GM18873 (cell line): ENCODE measurements at regions not wholly inside any gene's neighbourhood (a gene's known extent, or its start where the extent isn't known, plus 50 kb on each side); places are given as distances from the start of the nearest gene placed in this dataset.
A peak's percentile ranks its signal among the peaks of the same experiment; 100 is the strongest.
"Not testable (repeated sequence)": the region's sequence is repeated elsewhere in the genome, so short reads cannot be mapped to it uniquely, and the experiment has no call there.

ENCODE experiments used
- ATAC-seq: cut with Tn5 transposase; IDR thresholded peaks from one replicate; pipeline ENCODE4 v1.9.1; 2021; ENCODE audit warnings: mild to moderate bottlenecking, moderate library complexity, moderate number of reproducible peaks; ENCODE audit not compliant: unreplicated experiment, low FRiP score

GRCh38 chr7:35968140-35968940, 167.5 kb downstream of the SEPTIN7 start:
- ATAC-seq: no peak

GRCh38 chr7:35969066-35969465, 168.2 kb downstream of the SEPTIN7 start:
- ATAC-seq: no peak

DNA sequence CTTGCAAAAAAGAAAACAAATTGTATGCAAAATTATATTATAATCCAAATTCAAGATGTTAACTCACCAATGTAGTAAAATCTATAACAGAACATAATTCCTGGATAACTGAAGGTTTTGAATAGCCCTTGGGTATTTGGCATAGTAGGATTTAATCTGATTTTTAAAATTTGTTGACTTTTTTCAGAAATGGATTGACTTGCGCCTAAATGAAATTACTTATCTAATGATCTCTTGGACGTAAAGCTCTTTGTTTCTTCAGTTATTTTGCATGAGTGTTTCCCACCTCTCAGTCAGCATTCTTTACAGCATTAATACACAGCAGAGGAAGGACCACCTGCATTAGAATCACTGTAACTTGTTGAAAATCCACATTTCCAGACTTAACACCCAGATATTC, 169.6 kb downstream of the SEPTIN7 start:
- ATAC-seq: no peak

GRCh38 chr7:35971133-35971891, 170.5 kb downstream of the SEPTIN7 start:
- ATAC-seq: no peak

GRCh38 chr7:35975851-35976454, 175.1 kb downstream of the SEPTIN7 start:
- peak; percentile 75 for ATAC-seq

GRCh38 chr7:35978816-35979640, 174.0 kb upstream of the EEPD1 start:
- not testable (repeated sequence) for ATAC-seq

DNA sequence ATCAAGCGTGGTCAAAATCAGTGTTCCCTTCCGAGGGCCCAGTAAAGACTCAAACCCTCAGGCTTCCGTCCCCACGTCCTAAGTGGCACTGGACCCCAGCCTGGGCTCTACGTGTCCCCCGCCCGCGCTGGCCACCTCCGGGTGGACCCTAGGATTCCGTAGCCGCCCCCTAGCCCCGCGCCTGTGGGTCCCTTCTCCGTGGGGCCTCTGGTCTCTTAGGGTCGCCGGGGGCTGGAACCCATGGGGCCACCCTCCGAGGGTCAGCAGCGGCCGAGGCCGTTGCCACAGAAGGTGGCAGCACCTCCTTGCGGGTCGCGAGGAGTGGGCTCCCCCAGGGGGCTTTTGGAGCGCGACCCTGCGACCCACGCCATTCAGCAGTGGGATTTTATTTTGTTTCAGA, 170.5 kb upstream of the EEPD1 start:
- ATAC-seq: no peak

DNA sequence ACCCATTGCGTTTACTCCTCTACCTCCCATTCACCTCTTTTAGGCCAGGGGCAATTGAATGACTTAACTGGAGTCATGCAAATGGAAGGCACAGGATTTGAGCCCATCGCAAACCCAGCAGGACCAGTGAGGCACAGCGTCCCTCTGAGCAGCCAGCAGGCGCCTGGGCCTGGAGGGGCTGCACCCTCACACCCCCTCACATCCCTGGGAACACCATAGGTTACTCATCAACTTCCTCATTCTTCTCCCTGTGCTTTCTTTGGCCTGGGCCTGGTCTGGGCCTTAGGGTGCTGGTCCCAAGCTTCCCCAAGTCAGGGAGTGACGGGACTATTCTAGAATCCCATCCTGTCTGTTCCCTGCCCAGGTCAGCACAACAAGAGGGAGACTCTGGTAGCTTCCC, 169.4 kb upstream of the EEPD1 start:
- ATAC-seq: no peak

GRCh38 chr7:35985126-35985754, 167.8 kb upstream of the EEPD1 start:
- no peak for ATAC-seq

GRCh38 chr7:35987016-35987415, 166.0 kb upstream of the EEPD1 start:
- ATAC-seq: no peak

DNA sequence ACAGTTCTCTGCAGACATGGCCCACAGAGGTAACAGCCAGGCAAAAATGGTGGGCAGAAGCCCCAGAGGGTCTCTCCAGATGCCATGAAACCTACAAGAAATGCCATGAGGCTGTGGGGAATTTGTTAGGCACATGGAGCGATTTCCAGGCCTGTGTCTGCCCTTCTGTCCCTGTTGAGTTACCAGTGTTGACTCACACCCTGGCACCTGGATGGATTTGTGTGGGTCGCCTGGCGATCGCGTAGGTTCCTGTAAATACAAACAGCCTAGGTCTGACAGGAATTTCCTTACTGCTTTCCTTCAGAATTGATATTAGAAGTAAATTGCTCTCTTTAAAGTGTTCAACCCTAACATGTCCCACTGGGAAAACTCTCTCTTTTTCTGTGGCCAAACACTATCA, 164.9 kb upstream of the EEPD1 start:
- no peak for ATAC-seq

DNA sequence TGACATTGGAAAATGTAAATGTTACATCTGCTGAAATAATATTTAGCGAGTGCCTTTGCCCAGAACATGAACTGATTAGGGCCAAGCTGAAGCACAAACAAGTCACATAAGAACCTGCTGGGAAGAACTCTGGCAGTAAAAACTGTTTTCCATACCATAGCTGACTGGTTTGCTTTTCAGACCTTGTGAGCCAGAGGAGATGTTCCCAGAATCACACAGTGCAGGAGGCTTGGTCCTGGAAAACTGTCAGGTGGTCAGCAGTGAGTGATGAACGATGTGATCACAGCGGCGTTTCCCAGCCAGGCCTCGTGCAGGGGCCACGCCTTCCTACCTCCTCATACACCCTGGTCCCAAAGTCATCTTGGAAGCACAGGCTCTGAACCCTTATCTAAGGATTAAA, 164.2 kb upstream of the EEPD1 start:
- ATAC-seq: no peak

DNA sequence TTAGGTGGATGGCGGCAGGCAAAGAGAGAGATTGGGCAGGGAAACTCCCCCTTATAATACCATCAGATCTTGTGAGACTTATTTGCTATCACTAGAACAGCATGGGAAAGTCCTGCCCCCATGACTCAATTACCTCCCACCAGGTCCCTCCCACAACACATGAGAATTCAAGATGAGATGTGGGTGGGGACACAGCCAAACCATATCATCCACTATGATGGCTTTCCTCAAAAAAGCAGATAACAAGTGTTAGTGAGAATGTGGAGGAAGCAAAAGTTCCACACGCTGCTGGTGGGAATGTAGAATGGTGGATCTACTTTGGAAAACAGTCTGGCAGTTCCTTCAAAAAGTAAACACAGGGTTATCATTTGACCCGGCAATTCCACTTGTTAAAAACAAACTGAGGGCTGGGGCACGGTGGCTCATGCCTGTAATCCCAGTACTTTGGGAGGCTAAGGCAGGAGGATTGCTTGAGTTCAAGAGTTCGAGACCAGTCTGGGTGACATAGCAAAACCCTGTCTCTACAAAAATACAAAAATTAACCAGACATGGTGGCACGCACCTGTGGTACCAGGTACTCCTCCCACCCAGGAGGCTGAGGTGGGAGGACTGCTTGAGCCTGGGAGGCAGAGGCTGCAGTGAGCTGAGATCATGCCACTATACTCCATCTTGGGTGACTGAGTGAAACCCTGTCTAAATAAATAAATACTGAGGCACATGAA, 161.4 kb upstream of the EEPD1 start:
- no peak for ATAC-seq

GRCh38 chr7:35992436-35992835, 160.6 kb upstream of the EEPD1 start:
- no peak for ATAC-seq

DNA sequence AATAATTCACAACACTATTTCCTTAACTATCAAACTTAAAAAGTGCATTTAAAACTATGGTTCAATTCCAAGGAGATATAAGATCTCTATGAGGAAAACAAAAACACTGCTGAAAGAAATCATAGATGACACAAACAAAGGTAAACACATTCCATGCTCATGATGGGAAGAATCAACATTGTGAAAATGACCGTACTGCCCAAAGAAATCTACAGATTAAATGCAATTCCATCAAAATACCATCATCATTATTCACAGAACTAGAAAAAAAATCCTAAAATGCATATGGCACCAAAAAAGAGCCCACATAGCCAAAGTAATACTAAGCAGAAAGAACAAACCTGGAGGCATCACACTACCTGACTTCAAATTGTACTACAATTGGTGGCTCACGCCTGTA, 159.9 kb upstream of the EEPD1 start:
- no peak for ATAC-seq

- no peak for ATAC-seq
These were observed 159.1 kb upstream of the EEPD1 start for GRCh38 chr7:35993676-35994606.

DNA sequence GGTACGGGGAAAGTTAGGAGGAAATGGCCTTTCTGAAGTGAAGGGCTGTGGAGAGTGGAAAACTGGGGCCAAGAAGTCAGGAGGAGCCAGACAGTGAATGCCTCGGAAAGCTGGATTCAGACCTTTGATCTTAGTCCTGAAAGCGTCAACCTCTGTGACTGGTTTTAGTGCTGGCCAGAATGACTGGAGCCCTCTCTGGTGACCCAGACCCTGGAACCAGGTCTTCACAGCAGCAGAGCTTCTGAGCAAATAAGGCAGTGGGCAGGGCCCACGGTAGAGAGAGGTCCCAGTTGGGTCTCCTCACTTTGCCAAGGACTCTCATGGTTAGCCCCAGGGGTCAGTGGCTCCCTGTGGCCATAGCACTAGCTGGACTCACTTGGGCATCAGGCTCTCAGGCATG, 157.7 kb upstream of the EEPD1 start:
- ATAC-seq: no peak

- no peak for ATAC-seq
These were observed 154.6 kb upstream of the EEPD1 start for GRCh38 chr7:35998481-35998880.
